ENCODE measurements at regions not wholly inside any gene's neighbourhood (a gene's known extent, or its start where the extent isn't known, plus 50 kb on each side); places are given as distances from the start of the nearest gene placed in this dataset.
"Not testable (repeated sequence)": the region's sequence is repeated elsewhere in the genome, so short reads cannot be mapped to it uniquely, and the experiment has no call there.

DNA sequence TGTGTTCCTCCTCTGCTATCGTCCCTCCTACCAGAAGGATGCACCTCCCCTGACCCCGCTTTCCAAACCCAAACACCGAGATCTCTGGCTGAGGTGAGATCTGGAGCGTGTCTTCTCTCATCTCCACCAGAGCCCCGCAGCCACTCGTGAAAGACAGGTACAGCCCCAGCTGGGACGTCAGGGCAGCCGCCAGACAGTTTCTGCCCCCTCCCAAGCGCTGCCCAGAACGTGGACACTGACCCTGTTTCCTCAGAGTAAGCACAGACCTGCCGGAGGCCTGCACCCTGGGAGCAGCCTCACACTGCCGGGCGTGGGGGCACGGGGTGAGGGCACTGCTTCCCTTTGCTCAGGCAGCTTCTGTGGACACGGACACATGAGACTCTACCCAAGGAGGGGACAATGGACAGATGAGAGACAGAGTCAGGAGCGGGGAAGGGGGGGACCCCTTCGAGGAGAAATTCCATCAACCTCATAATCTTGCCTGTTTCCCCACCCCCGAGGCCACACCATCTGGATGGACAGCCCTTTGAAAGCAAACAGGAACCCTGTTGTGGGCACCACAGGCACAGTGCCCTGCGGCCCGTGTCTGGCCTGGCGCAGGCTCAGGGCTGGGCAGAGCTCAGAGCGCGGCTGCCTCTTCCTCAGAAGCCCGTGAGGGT, 210.6 kb downstream of the DLL1 start:
- DNase-seq: peak; percentile 21

DNA sequence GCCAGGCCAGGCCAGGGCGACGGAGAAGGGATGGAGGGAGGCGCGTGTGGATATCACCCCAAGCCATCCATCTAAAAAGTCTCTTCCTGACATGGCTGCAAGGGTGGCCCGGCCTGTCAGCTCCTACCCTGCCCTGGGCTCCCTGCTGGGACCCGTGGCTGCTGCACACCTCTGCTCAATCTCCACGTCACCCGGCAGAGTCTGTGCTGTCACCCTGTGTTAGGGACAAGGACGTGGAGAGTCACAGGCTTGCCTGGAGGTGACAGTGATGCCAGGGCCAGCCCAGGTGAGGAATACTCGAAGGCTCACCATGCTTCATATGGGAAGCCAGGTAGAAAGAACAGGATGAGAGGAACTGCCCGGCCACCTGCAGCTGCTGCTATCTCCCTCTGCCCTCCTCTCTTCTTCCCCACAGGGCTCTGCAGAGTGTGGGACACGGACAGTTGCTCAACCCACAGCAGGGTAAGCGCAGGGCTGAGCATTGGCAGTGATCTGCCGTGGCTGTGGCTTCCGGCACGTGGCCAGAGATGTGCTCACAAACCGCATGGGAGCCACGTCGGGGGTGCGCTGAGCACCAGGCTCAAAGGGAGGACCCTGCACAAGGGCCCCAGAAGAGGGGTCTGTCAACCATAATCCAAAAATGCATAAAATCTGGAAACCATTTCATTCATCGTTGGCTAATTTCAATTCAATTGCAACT, 214.3 kb downstream of the DLL1 start:
- DNase-seq: peak; percentile 9

DNA sequence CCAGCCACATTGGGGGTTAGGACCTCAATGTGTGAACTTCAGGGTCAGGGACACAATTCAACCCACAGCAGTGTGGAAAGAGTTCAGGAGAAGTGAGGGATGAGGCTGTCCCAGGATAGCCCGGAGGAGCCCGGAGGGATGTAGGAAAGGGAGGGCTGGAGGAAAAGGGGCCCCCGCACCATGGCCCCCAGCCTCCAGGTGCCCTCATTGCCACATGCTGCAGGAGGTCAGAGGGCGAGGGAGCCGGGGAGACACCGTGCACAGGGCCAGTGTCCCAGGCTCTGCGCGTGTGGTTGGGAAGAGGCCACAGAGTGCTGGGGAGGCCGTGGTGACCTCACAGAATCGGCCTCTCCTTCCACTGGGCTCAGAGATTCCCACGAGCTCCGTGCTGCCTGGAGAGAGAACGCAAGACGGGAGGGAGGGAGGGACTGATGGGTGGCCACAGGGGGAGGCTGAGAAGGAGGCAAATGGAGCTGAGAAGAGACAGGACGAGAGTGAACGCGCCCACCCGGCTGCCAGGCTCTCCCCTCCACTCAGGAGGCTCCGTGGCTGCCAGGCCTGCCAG, 215.1 kb downstream of the DLL1 start:
- DNase-seq: peak; percentile 17

- DNase-seq: peak; percentile 3
Observed at GRCh38 chr6:170074907-170075306, 216.0 kb downstream of the DLL1 start.

- DNase-seq: no peak
Observed at GRCh38 chr6:170074435-170074834, 216.4 kb downstream of the DLL1 start.

GRCh38 chr6:170073846-170074245, 217.0 kb downstream of the DLL1 start:
- DNase-seq: peak; percentile 12

- DNase-seq: no peak
Observed at GRCh38 chr6:170072246-170072645, 218.6 kb downstream of the DLL1 start.

DNA sequence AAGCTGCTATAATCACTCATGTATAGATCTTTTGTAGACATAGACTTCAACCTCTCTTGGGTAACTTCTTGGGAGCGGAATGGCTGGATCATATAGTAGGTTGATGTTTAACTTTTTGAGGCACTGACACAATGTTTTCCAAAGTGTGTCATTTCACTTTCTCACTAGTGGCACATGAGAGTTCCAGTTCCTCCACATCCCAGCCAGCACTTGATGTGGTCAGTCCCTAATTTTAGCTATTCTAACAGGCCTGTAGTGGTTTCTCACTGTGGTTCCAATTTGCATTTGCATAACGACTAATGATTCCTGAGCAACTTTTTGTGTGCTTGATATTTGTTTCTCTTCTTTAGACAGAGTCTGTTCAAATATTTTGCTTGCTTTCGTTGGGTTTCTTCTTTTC, 221.3 kb downstream of the DLL1 start:
- no peak for DNase-seq

DNA sequence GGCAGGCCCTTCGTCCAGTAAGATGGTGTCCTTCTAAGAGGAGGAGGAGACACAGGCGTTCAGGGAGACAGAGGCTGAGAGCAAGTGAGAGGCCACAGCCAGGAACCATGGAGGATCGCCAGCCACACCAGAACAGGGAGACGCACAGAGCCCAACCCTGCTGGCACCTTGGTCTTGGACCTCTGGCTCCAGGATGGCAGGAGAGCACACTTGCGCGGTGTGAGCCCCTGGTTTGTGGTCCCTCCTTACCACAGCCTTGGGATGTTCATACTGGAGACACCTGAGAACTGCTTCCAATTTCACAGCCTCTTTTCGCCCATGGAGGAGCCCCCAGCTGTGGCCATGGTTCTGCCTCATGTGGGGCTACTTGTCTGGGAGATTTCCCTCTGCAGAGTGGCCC, 222.4 kb downstream of the DLL1 start:
- DNase-seq: peak; percentile 8

DNA sequence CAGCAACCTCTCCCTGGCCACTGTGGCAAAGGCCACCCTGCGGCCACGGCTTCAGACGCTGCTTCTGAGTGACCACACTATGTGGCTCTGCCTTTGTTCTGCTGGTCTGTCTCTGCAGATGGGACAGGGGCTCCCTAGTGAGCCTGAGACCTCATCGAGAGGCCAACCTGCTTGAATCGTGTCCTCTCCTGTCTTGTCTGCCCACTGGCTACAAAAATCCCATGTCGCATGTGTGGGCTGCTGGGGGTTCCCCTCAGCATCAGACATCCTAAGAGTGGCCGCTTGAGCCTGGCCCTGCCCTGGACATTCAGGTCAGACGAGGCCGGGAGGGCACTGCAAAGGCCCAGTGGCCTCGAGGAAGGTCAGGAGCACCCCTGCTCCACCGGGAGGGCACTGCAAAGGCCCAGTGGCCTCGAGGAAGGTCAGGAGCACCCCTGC, 222.9 kb downstream of the DLL1 start:
- no peak for DNase-seq

- DNase-seq: peak; percentile 48
Observed at GRCh38 chr6:170067181-170067641, 223.7 kb downstream of the DLL1 start.

DNA sequence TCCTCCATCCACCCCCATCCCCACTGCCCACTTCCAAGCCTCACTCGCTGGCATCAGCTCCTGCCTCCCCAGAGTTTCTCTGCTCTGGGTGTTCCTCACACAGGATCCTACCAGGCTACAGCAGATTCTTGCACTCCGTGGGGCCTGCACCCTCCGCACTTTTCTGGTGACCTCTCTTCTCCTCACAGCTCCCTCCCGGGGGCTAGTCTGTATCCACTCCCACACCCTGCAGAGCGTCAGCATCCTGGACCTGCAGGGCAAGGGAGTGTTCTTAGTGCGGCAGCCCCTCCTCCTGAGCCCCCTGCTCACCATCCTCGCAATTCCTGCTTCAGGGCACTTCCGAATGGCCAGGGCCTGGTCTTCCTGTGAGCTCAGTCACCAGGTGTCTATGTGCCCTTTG, 224.2 kb downstream of the DLL1 start:
- peak; percentile 8 for DNase-seq

GRCh38 chr6:170063851-170064602, 226.9 kb downstream of the DLL1 start:
- DNase-seq: peak; percentile 63

GRCh38 chr6:170063431-170063830, 227.4 kb downstream of the DLL1 start:
- peak; percentile 18 for DNase-seq

DNA sequence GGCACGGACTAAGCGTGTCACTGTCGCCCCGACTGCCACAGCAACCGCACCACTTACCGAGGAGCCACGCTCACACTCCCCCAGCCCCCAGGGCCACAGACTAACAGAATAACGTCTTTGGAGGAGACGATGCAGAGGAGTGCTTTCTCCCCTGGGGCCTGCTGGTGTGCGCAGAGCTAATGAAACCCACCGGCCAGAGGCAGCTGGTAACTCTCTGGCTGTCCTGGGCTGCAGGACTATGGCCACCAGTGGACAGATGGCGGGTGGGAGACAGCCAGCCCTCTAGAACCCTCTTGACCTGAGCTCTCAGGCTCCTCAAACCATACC, 228.0 kb downstream of the DLL1 start:
- peak; percentile 9 for DNase-seq

GRCh38 chr6:170062209-170062914, 228.5 kb downstream of the DLL1 start:
- DNase-seq: peak; percentile 13

- DNase-seq: no peak
Observed at GRCh38 chr6:170058878-170059485, 231.9 kb downstream of the DLL1 start.

DNA sequence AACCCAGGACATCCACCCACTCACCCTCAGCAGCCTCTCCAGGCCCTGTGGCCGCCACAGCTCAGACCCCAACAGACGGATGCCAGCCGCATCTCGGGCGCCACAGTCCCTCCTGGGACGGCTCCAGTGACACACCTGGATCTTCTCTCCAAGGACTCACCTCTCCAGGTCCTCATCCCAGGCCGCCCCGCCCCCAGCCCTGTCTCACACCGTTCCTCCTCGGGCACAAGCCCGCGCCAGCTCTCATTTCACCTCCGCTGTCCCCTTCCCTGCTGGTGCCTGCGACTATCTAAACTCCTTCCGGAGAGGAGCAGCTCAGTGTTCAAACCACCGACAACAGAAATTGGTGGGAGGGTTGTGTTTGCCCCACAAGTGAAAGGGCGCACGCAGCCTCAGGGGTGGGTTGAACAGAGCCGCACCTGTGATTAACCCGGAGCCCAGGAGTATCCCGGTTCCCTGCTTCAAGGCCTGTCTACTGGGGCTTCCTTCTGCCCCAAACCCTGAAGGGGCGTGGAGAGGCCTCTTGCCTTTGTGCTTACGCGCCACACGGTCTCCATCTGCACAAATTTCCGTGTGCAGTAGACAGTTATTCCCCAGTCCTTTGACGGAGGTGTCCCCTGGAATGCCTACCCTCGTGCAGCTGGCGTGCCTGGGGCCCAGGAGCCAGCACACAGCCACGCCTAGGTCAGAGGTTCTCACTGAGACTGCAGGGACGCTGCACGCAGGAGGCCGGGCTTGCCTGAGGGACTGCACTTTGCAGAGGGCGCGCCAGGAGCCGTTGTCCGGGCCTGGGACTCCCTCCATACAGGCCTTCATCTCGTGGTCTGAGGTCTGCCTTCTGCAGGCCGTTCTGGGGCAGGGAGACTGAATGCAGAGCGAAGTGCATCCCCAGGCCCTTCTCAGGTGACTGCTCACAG, 232.7 kb downstream of the DLL1 start:
- no peak for DNase-seq

DNA sequence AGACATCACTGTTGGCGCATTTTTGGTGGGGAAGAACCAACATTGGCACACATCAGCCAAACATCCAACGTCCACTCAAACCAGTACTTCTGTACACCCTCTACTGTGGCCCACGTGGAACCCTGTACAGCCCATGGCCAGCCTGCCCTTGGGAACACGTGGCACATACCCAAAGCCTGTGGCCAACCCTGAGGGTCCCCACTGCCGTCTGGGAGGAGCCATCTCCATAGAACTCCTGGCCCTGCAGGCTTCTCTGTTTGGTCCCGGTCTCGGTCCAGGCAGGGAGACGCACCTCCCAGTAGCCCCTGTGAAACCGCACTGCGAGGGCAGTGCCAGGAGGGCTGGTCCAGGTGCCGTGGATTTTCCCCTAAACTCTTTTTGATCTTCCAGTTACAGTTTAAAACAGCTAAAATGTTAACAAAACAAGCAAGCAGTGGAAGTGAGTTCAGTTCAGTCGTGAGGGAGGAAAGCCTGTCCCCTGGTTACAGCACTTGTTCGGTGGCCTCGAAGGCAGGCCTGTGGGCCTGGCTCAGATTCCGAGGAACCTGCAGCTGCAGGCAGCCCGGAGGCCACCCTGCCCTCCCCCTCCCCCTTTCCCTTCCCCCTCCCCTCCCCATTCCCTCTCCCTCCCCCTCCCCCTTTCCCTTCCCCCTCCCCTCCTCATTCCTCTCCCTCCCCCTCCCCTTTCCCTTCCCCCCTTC, 233.7 kb downstream of the DLL1 start:
- DNase-seq: no peak

- DNase-seq: no peak
Observed at GRCh38 chr6:170056278-170056711, 234.6 kb downstream of the DLL1 start.

DNA sequence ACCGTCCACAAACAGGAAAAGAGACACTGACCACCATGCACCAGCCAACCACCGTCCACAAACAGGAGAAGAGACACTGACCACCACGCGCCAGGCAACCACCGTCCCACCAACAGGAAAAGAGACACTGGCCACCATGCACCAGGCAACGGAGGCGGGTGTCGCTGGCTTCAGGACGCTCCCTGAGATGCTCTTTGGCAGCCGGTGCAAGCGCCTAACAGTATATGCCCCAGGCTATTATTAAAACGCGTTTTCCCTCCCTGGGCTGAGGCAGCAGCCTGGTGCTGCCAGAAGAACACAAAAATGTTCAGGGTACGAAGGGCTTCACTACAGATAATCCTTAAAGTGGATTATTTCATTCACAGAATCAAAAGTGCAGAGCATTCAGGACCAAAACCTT, 235.1 kb downstream of the DLL1 start:
- not testable (repeated sequence) for DNase-seq
